HEK293 (cell line): ENCODE measurements at regions not wholly inside any gene's neighbourhood (a gene's known extent, or its start where the extent isn't known, plus 50 kb on each side); places are given as distances from the start of the nearest gene placed in this dataset.

Experiments
- CTCF ChIA-PET: fragments of 350-600 bp; formaldehyde crosslinking; extraction: SDS; loops from one replicate; lab custom pipeline; 2021; ENCODE audit warnings: antibody characterized with exemption; lab: Yijun Ruan, JAX
- POLR2A ChIA-PET: fragments of 300-600 bp; formaldehyde crosslinking; extraction: SDS; loops from one replicate; lab custom pipeline; 2020; ENCODE audit warnings: antibody characterized with exemption, inconsistent platforms; lab: Yijun Ruan, JAX
- H3K27ac ChIP-seq: fragments of 200-500 bp; sonication (Bioruptor generic); 2 replicates; pipeline ENCODE4 v1.5.1; 2014; ENCODE audit warnings: low read depth, low read length, control low read depth, inconsistent platforms; ENCODE audit errors: extremely low read depth
- H3K36me3 ChIP-seq, 2 experiments: fragments of 200-500 bp in 1 of 2; sonication (Bioruptor generic) in 1 of 2; 1 replicate in 1 of 2; 2 replicates in 1 of 2; pipeline ENCODE4 v1.5.1; 2014 to 2017; ENCODE audit warnings: inconsistent platforms in 2 of 2, low read length in 2 of 2; ENCODE audit not compliant: control insufficient read depth in 2 of 2, insufficient read depth in 1 of 2
- H3K4me1 ChIP-seq: fragments of 200-500 bp; sonication (Bioruptor generic); 2 replicates; pipeline ENCODE4 v1.5.1; 2014; ENCODE audit warnings: mild to moderate bottlenecking, low read length, inconsistent platforms; ENCODE audit not compliant: control insufficient read depth, insufficient read depth
- H3K4me3 ChIP-seq: 2 replicates; pipeline ENCODE4 v1.5.1; 2011; ENCODE audit warnings: low read depth, mild to moderate bottlenecking, control low read depth, low read length, moderate library complexity
- H3K9me3 ChIP-seq: fragments of 200-500 bp; sonication (Bioruptor generic); 2 replicates; pipeline ENCODE4 v1.5.1; 2014; ENCODE audit warnings: low read depth, low read length, inconsistent platforms; ENCODE audit not compliant: control insufficient read depth, insufficient read depth
- INSM2 ChIP-seq: fragments of 450-650 bp; formaldehyde crosslinking; IDR thresholded peaks from 2 replicates; pipeline ENCODE4 v1.5.1; 2016; ENCODE audit warnings: missing biosample characterization, missing genetic modification characterization
- PRDM2 ChIP-seq: fragments of 450-650 bp; formaldehyde crosslinking; IDR thresholded peaks from 2 replicates; pipeline ENCODE4 v1.5.1; 2016; ENCODE audit warnings: missing biosample characterization, missing genetic modification characterization, borderline replicate concordance
- REST ChIP-seq: fragments of 450-650 bp; formaldehyde crosslinking; IDR thresholded peaks from 2 replicates; pipeline ENCODE4 v1.5.1; 2016; ENCODE audit warnings: missing biosample characterization, missing genetic modification characterization
- ZBTB17 ChIP-seq: fragments of 450-650 bp; formaldehyde crosslinking; IDR thresholded peaks from 2 replicates; pipeline ENCODE4 v1.5.1; 2016; ENCODE audit warnings: missing biosample characterization, missing genetic modification characterization
- ZBTB21 ChIP-seq: fragments of 450-650 bp; formaldehyde crosslinking; IDR thresholded peaks from 2 replicates; pipeline ENCODE4 v1.5.1; 2017; ENCODE audit warnings: missing biosample characterization, missing genetic modification characterization
- ZNF133 ChIP-seq: fragments of 450-650 bp; formaldehyde crosslinking; IDR thresholded peaks from 2 replicates; pipeline ENCODE4 v1.5.1; 2016; ENCODE audit warnings: missing biosample characterization, missing genetic modification characterization
- ZNF24 ChIP-seq: fragments of 450-650 bp; formaldehyde crosslinking; IDR thresholded peaks from 2 replicates; pipeline ENCODE4 v1.5.1; 2016; ENCODE audit warnings: missing biosample characterization, missing genetic modification characterization
- ZNF341 ChIP-seq: fragments of 450-650 bp; formaldehyde crosslinking; IDR thresholded peaks from 2 replicates; pipeline ENCODE4; 2016; ENCODE audit warnings: low read depth, missing biosample characterization, missing genetic modification characterization
- ZNF423 ChIP-seq: fragments of 450-650 bp; formaldehyde crosslinking; IDR thresholded peaks from 2 replicates; pipeline ENCODE4 v1.5.1; 2016; ENCODE audit warnings: missing biosample characterization, missing genetic modification characterization
- ZNF449 ChIP-seq: fragments of 450-650 bp; formaldehyde crosslinking; IDR thresholded peaks from 2 replicates; pipeline ENCODE4 v1.5.1; 2017; ENCODE audit warnings: missing biosample characterization, mild to moderate bottlenecking, missing genetic modification characterization, moderate library complexity
- ZNF596 ChIP-seq: fragments of 450-650 bp; IDR thresholded peaks from 2 replicates; pipeline ENCODE4 v1.5.0; 2018; ENCODE audit warnings: missing biosample characterization, mild to moderate bottlenecking, missing genetic modification characterization, moderate library complexity
- ZNF600 ChIP-seq: fragments of 450-650 bp; formaldehyde crosslinking; IDR thresholded peaks from 2 replicates; pipeline ENCODE4 v1.5.1; 2016; ENCODE audit warnings: missing biosample characterization, missing genetic modification characterization
- ZNF664 ChIP-seq: fragments of 450-650 bp; formaldehyde crosslinking; IDR thresholded peaks from 2 replicates; pipeline ENCODE4 v1.5.1; 2016; ENCODE audit warnings: missing biosample characterization, missing genetic modification characterization
- ZNF830 ChIP-seq: fragments of 450-650 bp; IDR thresholded peaks from 2 replicates; pipeline ENCODE4 v1.5.0; 2018; ENCODE audit warnings: missing biosample characterization, missing genetic modification characterization, low read depth, mild to moderate bottlenecking, moderate library complexity
- ZNF837 ChIP-seq: fragments of 450-650 bp; formaldehyde crosslinking; IDR thresholded peaks from 2 replicates; pipeline ENCODE4 v1.5.1; 2016; ENCODE audit warnings: missing biosample characterization, missing genetic modification characterization
- ZSCAN5A ChIP-seq: fragments of 450-650 bp; formaldehyde crosslinking; IDR thresholded peaks from 2 replicates; pipeline ENCODE4 v1.5.1; 2016; ENCODE audit warnings: missing biosample characterization, missing genetic modification characterization
- TF ChIP-seq, protein P1 (sequence below): fragments of 450-650 bp; formaldehyde crosslinking; IDR thresholded peaks from 2 replicates; pipeline ENCODE4 v1.5.1; 2016; ENCODE audit warnings: missing biosample characterization, missing genetic modification characterization
- TF ChIP-seq, protein P2 (sequence below): fragments of 450-650 bp; formaldehyde crosslinking; IDR thresholded peaks from 2 replicates; pipeline ENCODE4 v1.5.1; 2016; ENCODE audit warnings: missing biosample characterization, missing genetic modification characterization

GRCh38 chr21:20737227-20737913, 260.8 kb upstream of the NCAM2 start (continued):
- TF ChIP-seq INSM2 (tag by site-specific recombination) (no peak), ZNF341 (tag by site-specific recombination) (no peak), ZBTB17 (tag by site-specific recombination) (no peak), ZNF596 (tag by site-specific recombination) (no peak), ZNF830 (tag by site-specific recombination) (no peak), ZBTB21 (tag by site-specific recombination) (no peak), ZNF24 (tag by site-specific recombination) (no peak), PRDM2 (no peak)
- TF ChIP-seq, protein P1, sequence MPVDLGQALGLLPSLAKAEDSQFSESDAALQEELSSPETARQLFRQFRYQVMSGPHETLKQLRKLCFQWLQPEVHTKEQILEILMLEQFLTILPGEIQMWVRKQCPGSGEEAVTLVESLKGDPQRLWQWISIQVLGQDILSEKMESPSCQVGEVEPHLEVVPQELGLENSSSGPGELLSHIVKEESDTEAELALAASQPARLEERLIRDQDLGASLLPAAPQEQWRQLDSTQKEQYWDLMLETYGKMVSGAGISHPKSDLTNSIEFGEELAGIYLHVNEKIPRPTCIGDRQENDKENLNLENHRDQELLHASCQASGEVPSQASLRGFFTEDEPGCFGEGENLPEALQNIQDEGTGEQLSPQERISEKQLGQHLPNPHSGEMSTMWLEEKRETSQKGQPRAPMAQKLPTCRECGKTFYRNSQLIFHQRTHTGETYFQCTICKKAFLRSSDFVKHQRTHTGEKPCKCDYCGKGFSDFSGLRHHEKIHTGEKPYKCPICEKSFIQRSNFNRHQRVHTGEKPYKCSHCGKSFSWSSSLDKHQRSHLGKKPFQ, result no peak
- TF ChIP-seq, protein P2, sequence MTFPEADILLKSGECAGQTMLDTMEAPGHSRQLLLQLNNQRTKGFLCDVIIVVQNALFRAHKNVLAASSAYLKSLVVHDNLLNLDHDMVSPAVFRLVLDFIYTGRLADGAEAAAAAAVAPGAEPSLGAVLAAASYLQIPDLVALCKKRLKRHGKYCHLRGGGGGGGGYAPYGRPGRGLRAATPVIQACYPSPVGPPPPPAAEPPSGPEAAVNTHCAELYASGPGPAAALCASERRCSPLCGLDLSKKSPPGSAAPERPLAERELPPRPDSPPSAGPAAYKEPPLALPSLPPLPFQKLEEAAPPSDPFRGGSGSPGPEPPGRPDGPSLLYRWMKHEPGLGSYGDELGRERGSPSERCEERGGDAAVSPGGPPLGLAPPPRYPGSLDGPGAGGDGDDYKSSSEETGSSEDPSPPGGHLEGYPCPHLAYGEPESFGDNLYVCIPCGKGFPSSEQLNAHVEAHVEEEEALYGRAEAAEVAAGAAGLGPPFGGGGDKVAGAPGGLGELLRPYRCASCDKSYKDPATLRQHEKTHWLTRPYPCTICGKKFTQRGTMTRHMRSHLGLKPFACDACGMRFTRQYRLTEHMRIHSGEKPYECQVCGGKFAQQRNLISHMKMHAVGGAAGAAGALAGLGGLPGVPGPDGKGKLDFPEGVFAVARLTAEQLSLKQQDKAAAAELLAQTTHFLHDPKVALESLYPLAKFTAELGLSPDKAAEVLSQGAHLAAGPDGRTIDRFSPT (tag by site-specific recombination), result no peak

DNA sequence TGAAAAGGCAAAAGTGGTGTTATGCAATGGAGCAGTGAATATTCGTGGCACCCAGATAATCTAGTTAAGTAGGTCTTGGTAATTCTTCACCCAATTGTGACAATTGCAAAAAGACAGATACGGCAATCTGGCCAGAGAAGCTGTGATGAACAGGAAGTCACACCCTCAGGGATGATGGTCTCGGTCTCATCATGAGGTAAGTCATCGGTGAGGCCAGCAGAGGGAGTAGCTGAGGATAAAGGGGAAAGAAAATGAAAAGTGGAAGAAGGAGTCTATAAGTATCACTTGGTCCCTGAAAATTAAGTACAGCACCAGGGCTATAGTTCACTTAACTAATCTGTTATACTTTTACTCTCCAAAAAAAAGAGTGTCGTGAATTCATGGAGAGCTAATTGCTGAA, 258.8 kb upstream of the NCAM2 start:
- CTCF ChIA-PET, result interaction anchor here (0.5 to 1.0 kb wide), 6 partner anchors 9 to 129 kb away, joined by 3 to 5 read pairs (median 3); no protein-coding TSS in a partner anchor
- Histone ChIP-seq H3K4me3 (no peak overlapping the region), H3K4me1 (no peaks in the 10 kb centered on the region), H3K36me3 (no peaks in the 10 kb centered on the region), H3K9me3 (peaks cover 2% of the 10 kb centered on the region; the same call in 1 of the 2 replicates), H3K27ac (no peak overlapping the region)
- POLR2A ChIA-PET, result no interaction called here
- TF ChIP-seq ZNF449 (tag by site-specific recombination) (no peak), REST (tag by site-specific recombination) (no peak), ZSCAN5A (tag by site-specific recombination) (no peak), ZNF664 (tag by site-specific recombination) (no peak), ZNF423 (tag by site-specific recombination) (no peak), ZNF133 (tag by site-specific recombination) (no peak), ZNF837 (tag by site-specific recombination) (no peak), ZNF600 (tag by site-specific recombination) (no peak)
